Naive B cell (primary cell): ENCODE measurements at regions not wholly inside any gene's neighbourhood (a gene's known extent, or its start where the extent isn't known, plus 50 kb on each side); places are given as distances from the start of the nearest gene placed in this dataset.

Experiments
- ATAC-seq, 2 donors: fragments of 150-1000 bp; cut with Tn5 transposase; 2 replicates each; pipeline ENCODE4 v1.10.0; 2021; ENCODE audit warnings: low read depth in 2 of 2, mild to moderate bottlenecking in 2 of 2, moderate library complexity in 2 of 2
- DNase-seq: peaks from one replicate; pipeline ENCODE4 v3.0.0; 2022
- H3K27ac Mint-ChIP-seq, 6 donors: one replicate each; pipeline ENCODE4 v1.8.0; 2020 to 2022; ENCODE audit warnings: mild to moderate bottlenecking in 6 of 6, mixed read lengths in 6 of 6, moderate library complexity in 5 of 6, inconsistent platforms in 2 of 6
- H3K27me3 Mint-ChIP-seq, 3 donors: one replicate each; pipeline ENCODE4 v1.8.0; 2021 to 2022; ENCODE audit warnings: mixed read lengths in 3 of 3, mild to moderate bottlenecking in 1 of 3
- H3K36me3 Mint-ChIP-seq, 2 donors: one replicate each; pipeline ENCODE4 v1.8.0; 2020 to 2022; ENCODE audit warnings: mixed read lengths in 2 of 2, inconsistent platforms in 1 of 2, mild to moderate bottlenecking in 1 of 2
- H3K4me1 Mint-ChIP-seq, 3 donors: one replicate each; pipeline ENCODE4 v1.8.0; 2020 to 2022; ENCODE audit warnings: mixed read lengths in 3 of 3, inconsistent platforms in 1 of 3, mild to moderate bottlenecking in 1 of 3, moderate library complexity in 1 of 3
- H3K4me3 Mint-ChIP-seq, 8 donors: one replicate each; pipeline ENCODE4 v1.8.0; 2020 to 2022; ENCODE audit warnings: mild to moderate bottlenecking in 8 of 8, mixed read lengths in 8 of 8, moderate library complexity in 8 of 8, inconsistent platforms in 2 of 8
- H3K9me3 Mint-ChIP-seq, 7 donors: one replicate each; pipeline ENCODE4 v1.8.0; 2020 to 2022; ENCODE audit warnings: mixed read lengths in 7 of 7, mild to moderate bottlenecking in 5 of 7, inconsistent platforms in 2 of 7, moderate library complexity in 1 of 7

- H3K27ac Mint-ChIP-seq, result no peak overlapping the region
- no peaks in the 10 kb centered on the region for H3K4me1 Mint-ChIP-seq
- H3K9me3 Mint-ChIP-seq, result peaks cover 0 to 6% (median 0%) of the 10 kb centered on the region in 7 donors
- no peaks in the 10 kb centered on the region for H3K27me3 Mint-ChIP-seq
- ATAC-seq, result no peak
- no peaks in the 10 kb centered on the region for H3K36me3 Mint-ChIP-seq
- DNase-seq, result no peak
- H3K4me3 Mint-ChIP-seq, result no peak overlapping the region
Measured at GRCh38 chr4:141783770-141784169, 147.4 kb downstream of the IL15 start.

- Mint-ChIP-seq H3K4me1 (no peaks in the 10 kb centered on the region), H3K27me3 (no peaks in the 10 kb centered on the region), H3K4me3 (no peak overlapping the region), H3K27ac (no peak overlapping the region), H3K9me3 (peaks cover 0 to 6% (median 0%) of the 10 kb centered on the region in 7 donors), H3K36me3 (no peaks in the 10 kb centered on the region)
- DNase-seq (no peak), ATAC-seq (no peak)
Measured at GRCh38 chr4:141786946-141787345, 150.6 kb downstream of the IL15 start.

GRCh38 chr4:141788169-141788915, 152.0 kb downstream of the IL15 start:
- Mint-ChIP-seq H3K36me3 (no peaks in the 10 kb centered on the region), H3K4me1 (no peaks in the 10 kb centered on the region), H3K27me3 (no peaks in the 10 kb centered on the region), H3K9me3 (peaks cover 0 to 4% (median 0%) of the 10 kb centered on the region in 7 donors), H3K4me3 (no peak overlapping the region), H3K27ac (no peak overlapping the region)
- DNase-seq, result no peak
- no peak for ATAC-seq

- no peak for ATAC-seq
Measured at GRCh38 chr4:141789716-141790115, 153.3 kb downstream of the IL15 start.

GRCh38 chr4:141792164-141792563, 155.8 kb downstream of the IL15 start:
- H3K4me1 Mint-ChIP-seq, result no peaks in the 10 kb centered on the region
- no peak overlapping the region for H3K4me3 Mint-ChIP-seq
- ATAC-seq (no peak), DNase-seq (no peak)
- no peak overlapping the region for H3K27ac Mint-ChIP-seq
- H3K9me3 Mint-ChIP-seq, result peaks cover 0 to 4% (median 0%) of the 10 kb centered on the region in 7 donors
- H3K27me3 Mint-ChIP-seq, result no peaks in the 10 kb centered on the region
- H3K36me3 Mint-ChIP-seq, result no peaks in the 10 kb centered on the region

More at GRCh38 chr4:141789716-141790115, 153.3 kb downstream of the IL15 start:
- H3K36me3 Mint-ChIP-seq, result no peaks in the 10 kb centered on the region
- H3K27ac Mint-ChIP-seq, result no peak overlapping the region
- H3K27me3 Mint-ChIP-seq, result no peaks in the 10 kb centered on the region
- no peak for DNase-seq
- H3K9me3 Mint-ChIP-seq, result peaks cover 0 to 4% (median 0%) of the 10 kb centered on the region in 7 donors
- no peaks in the 10 kb centered on the region for H3K4me1 Mint-ChIP-seq
- H3K4me3 Mint-ChIP-seq, result no peak overlapping the region

DNA sequence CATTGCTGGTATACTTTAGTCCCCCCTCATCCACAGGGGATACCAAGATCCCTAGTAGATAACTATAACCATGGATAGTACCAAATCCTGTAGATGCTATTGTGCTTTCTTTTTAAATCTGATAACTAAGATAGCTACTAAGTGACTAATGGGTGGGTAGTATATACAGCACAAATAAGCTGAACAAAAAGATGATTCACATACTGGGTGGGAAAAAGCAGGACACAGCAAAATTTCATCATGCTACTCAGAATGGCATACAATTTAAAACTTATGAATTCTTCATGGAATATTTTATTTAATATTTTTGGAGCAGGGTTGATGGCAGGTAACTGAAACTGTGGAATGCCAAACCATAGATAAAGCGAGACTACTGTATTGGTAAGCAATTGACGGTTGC, 161.6 kb downstream of the IL15 start:
- no peak for DNase-seq
- Mint-ChIP-seq H3K4me1 (no peaks in the 10 kb centered on the region), H3K9me3 (peaks cover 0 to 1% (median 0%) of the 10 kb centered on the region in 7 donors), H3K4me3 (no peak overlapping the region), H3K27ac (no peak overlapping the region), H3K36me3 (no peaks in the 10 kb centered on the region), H3K27me3 (no peaks in the 10 kb centered on the region)
- ATAC-seq, result no peak

GRCh38 chr4:141801558-141801957, 165.2 kb downstream of the IL15 start:
- Mint-ChIP-seq H3K4me3 (no peak overlapping the region), H3K9me3 (peaks cover 0 to 1% (median 0%) of the 10 kb centered on the region in 7 donors), H3K4me1 (no peaks in the 10 kb centered on the region), H3K27ac (no peak overlapping the region), H3K27me3 (no peaks in the 10 kb centered on the region), H3K36me3 (no peaks in the 10 kb centered on the region)
- DNase-seq, result no peak
- ATAC-seq, result no peak

- Mint-ChIP-seq H3K27me3 (no peaks in the 10 kb centered on the region), H3K27ac (no peak overlapping the region), H3K4me3 (no peak overlapping the region), H3K9me3 (peaks cover 0 to 1% (median 0%) of the 10 kb centered on the region in 7 donors), H3K4me1 (no peaks in the 10 kb centered on the region), H3K36me3 (no peaks in the 10 kb centered on the region)
- ATAC-seq, result no peak
- no peak for DNase-seq
Measured at GRCh38 chr4:141802333-141802732, 165.9 kb downstream of the IL15 start.

GRCh38 chr4:141804836-141805235, 168.5 kb downstream of the IL15 start:
- peaks cover 0 to 7% (median 0%) of the 10 kb centered on the region in 3 donors for H3K27me3 Mint-ChIP-seq
- ATAC-seq (no peak), DNase-seq (no peak)
- H3K4me3 Mint-ChIP-seq, result no peak overlapping the region
- no peaks in the 10 kb centered on the region for H3K36me3 Mint-ChIP-seq
- no peak overlapping the region for H3K27ac Mint-ChIP-seq
- H3K9me3 Mint-ChIP-seq, result no peaks in the 10 kb centered on the region
- no peaks in the 10 kb centered on the region for H3K4me1 Mint-ChIP-seq

DNA sequence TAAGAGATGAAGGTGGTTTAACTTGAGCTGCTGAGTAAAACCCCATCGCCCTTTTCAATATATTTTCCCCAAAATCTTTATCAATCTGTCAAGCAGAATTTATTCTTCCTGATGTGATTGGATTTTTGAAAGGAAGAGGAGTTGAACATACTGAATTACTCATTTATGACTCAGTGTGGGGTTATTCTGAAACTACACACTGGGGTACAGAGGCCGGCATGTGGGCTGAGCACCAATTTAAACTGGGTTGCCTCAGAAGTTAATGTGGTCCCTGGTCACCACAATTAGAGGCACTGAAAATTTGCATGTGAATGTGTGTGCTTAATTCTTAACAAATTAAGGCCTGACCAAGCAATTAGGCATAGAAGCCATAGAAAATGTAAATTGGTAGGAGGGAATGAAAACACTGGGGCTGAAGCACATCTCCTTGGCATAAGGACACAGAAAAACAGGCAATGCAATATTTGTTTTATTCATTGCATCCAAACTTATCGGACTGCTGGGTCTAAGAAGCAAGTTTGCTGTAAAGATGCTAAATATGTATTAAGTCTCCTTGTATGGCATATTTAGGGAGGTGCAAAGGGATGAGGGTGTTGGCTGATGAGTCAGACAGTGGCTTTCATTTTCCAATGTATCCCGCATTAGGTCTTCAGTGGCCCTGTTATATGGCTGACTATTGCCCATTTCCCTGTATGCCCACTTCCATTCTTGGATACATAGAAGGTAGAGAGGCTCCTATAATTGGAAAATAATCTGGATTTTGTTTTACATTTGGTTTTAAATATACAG, 170.9 kb downstream of the IL15 start:
- ATAC-seq (no peak), DNase-seq (no peak)
- Mint-ChIP-seq H3K4me3 (no peak overlapping the region), H3K27me3 (peaks cover 0 to 7% (median 0%) of the 10 kb centered on the region in 3 donors), H3K27ac (no peak overlapping the region), H3K9me3 (no peaks in the 10 kb centered on the region), H3K36me3 (no peaks in the 10 kb centered on the region), H3K4me1 (no peaks in the 10 kb centered on the region)

GRCh38 chr4:141810038-141810711, 173.8 kb downstream of the IL15 start:
- no peak for DNase-seq

GRCh38 chr4:141810712-141811375, 174.5 kb downstream of the IL15 start:
- H3K36me3 Mint-ChIP-seq, result no peaks in the 10 kb centered on the region
- H3K27me3 Mint-ChIP-seq, result peaks cover 0 to 7% (median 0%) of the 10 kb centered on the region in 3 donors
- no peak overlapping the region for H3K4me3 Mint-ChIP-seq
- H3K4me1 Mint-ChIP-seq, result no peaks in the 10 kb centered on the region
- no peaks in the 10 kb centered on the region for H3K9me3 Mint-ChIP-seq
- ATAC-seq, result no peak
- H3K27ac Mint-ChIP-seq, result no peak overlapping the region
- DNase-seq, result no peak

More at GRCh38 chr4:141810038-141810711, 173.8 kb downstream of the IL15 start:
- Mint-ChIP-seq H3K9me3 (no peaks in the 10 kb centered on the region), H3K27me3 (peaks cover 0 to 7% (median 0%) of the 10 kb centered on the region in 3 donors), H3K36me3 (no peaks in the 10 kb centered on the region), H3K4me1 (no peaks in the 10 kb centered on the region), H3K27ac (no peak overlapping the region), H3K4me3 (no peak overlapping the region)
- no peak for ATAC-seq

DNA sequence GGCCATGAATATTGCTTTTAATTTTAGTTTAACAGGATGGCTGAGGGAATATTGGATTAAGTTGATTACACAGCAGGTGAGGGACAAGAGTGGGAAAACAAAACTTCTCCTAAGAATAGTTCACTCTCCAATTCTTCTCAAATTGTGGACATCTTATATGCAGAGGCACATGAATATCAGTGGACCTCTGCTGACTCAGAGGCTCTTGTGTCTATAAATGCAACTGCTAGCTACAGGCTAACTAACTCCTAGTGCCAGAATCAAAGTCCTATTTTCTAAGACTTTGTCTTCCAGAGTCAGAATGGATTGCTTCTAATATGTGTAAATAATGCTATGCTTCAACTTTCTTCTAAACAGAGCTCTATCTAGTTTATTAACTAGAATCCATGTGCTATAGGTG, 175.8 kb downstream of the IL15 start:
- peaks cover 0 to 14% (median 0%) of the 10 kb centered on the region in 3 donors for H3K27me3 Mint-ChIP-seq
- H3K27ac Mint-ChIP-seq, result no peak overlapping the region
- no peaks in the 10 kb centered on the region for H3K36me3 Mint-ChIP-seq
- no peak overlapping the region for H3K4me3 Mint-ChIP-seq
- ATAC-seq (no peak), DNase-seq (no peak)
- no peaks in the 10 kb centered on the region for H3K4me1 Mint-ChIP-seq
- no peaks in the 10 kb centered on the region for H3K9me3 Mint-ChIP-seq
